ENCODE measurements at regions not wholly inside any gene's neighbourhood (a gene's known extent, or its start where the extent isn't known, plus 50 kb on each side); places are given as distances from the start of the nearest gene placed in this dataset.

GRCh38 chr13:97540696-97541095, 106.7 kb downstream of the RAP2A start:
- Histone ChIP-seq H3K4me1 (ENCODE audit: insufficient read depth) (no peaks in the 10 kb centered on the region), H3K4me2 (no peak overlapping the region), H3K36me3 (ENCODE audit: insufficient read depth) (no peaks in the 10 kb centered on the region), H3K79me2 (replicated peaks; ENCODE audit: insufficient read depth) (no peaks in the 10 kb centered on the region), H4K20me1 (replicated peaks; ENCODE audit: insufficient read depth) (no peaks in the 10 kb centered on the region), H3K27ac (ENCODE audit: low read depth) (no peak overlapping the region), H3K27me3 (ENCODE audit: insufficient read depth) (no peaks in the 10 kb centered on the region), H3K9me2 (ENCODE audit: insufficient read depth) (0 out of 2 replicates have a peak, but pooled peaks cover 3% of the 10 kb centered on the region), H2AFZ (no peak overlapping the region), H3F3A (replicated peaks; ENCODE audit: low read depth) (no peaks in the 10 kb centered on the region), H3K4me3 (no peak overlapping the region)
- Mint-ChIP-seq H3K27ac (no peak overlapping the region), H3K4me3 (no peak overlapping the region), H3K27me3 (ENCODE audit: insufficient read depth, low read depth, poor library complexity) (no peaks in the 10 kb centered on the region), H3K4me1 (no peaks in the 10 kb centered on the region), H3K9me3 (peaks cover 7% of the 10 kb centered on the region; the same call in 2 of the 3 replicates), H3K36me3 (ENCODE audit: low read depth) (peaks cover 5% of the 10 kb centered on the region; the same call in 2 of the 3 replicates)
- TF ChIP-seq ZNF462 (CRISPR knock-in tag; IDR thresholded peaks at IDR 0.05): no peak
- ATAC-seq (no peak), DNase-seq (ENCODE audit: low spot score) (no peak)

GRCh38 chr13:97542102-97542685, 108.2 kb downstream of the RAP2A start:
- peaks cover 17% of the 10 kb centered on the region; the same call in 2 of the 3 replicates for H3K9me3 Mint-ChIP-seq
- no peak overlapping the region for H3K27ac ChIP-seq (ENCODE audit: low read depth)
- H3K27ac Mint-ChIP-seq: no peak overlapping the region
- no peak for TF ChIP-seq ZNF114 (CRISPR knock-in tag; IDR thresholded peaks at IDR 0.05)
- TF ChIP-seq ZNF462 (CRISPR knock-in tag; IDR thresholded peaks at IDR 0.05): no peak
- no peak for TF ChIP-seq STAT1 (IDR thresholded peaks at IDR 0.05; ENCODE audit: unreplicated experiment)

More at GRCh38 chr13:97542102-97542685, 108.2 kb downstream of the RAP2A start:
- DNase-seq (ENCODE audit: low spot score) (no peak), ATAC-seq (no peak)
- no peak overlapping the region for H3K4me3 ChIP-seq
- no peak overlapping the region for H2AFZ ChIP-seq
- H3F3A ChIP-seq (replicated peaks; ENCODE audit: low read depth): no peaks in the 10 kb centered on the region
- H3K4me1 ChIP-seq (ENCODE audit: insufficient read depth): no peaks in the 10 kb centered on the region
- H3K27me3 Mint-ChIP-seq (ENCODE audit: insufficient read depth, low read depth, poor library complexity): no peaks in the 10 kb centered on the region
- H3K4me2 ChIP-seq: no peak overlapping the region
- no peaks in the 10 kb centered on the region for H4K20me1 ChIP-seq (replicated peaks; ENCODE audit: insufficient read depth)
- H3K4me3 Mint-ChIP-seq: no peak overlapping the region
- H3K9me2 ChIP-seq (ENCODE audit: insufficient read depth): 0 out of 2 replicates have a peak, but pooled peaks cover 3% of the 10 kb centered on the region
- no peaks in the 10 kb centered on the region for H3K27me3 ChIP-seq (ENCODE audit: insufficient read depth)
- H3K4me1 Mint-ChIP-seq: no peaks in the 10 kb centered on the region
- H3K79me2 ChIP-seq (replicated peaks; ENCODE audit: insufficient read depth): no peaks in the 10 kb centered on the region
- H3K36me3 Mint-ChIP-seq (ENCODE audit: low read depth): peaks cover 7% of the 10 kb centered on the region; the same call in 2 of the 3 replicates
- no peaks in the 10 kb centered on the region for H3K36me3 ChIP-seq (ENCODE audit: insufficient read depth)
